GM10248 (cell line): ENCODE measurements at regions not wholly inside any gene's neighbourhood (a gene's known extent, or its start where the extent isn't known, plus 50 kb on each side); places are given as distances from the start of the nearest gene placed in this dataset.

Experiments used
- CTCF ChIA-PET: fragments of 300-600 bp; sonication (Branson Sonifier 250); formaldehyde crosslinking; extraction: SDS; loops from one replicate; lab custom pipeline; 2021; ENCODE audit warnings: antibody characterized with exemption; lab: Yijun Ruan, JAX
- POLR2A ChIA-PET: fragments of 350-650 bp; sonication (Branson Sonifier 250); formaldehyde crosslinking; extraction: SDS; loops from one replicate; lab custom pipeline; 2020; ENCODE audit warnings: antibody characterized with exemption; lab: Yijun Ruan, JAX
- DNase-seq: peaks from one replicate; pipeline ENCODE4 v3.0.0; 2012; ENCODE audit errors: extremely low spot score
- CTCF ChIP-seq: IDR thresholded peaks from 2 replicates; pipeline ENCODE4 v1.5.1; 2012; ENCODE audit warnings: mild to moderate bottlenecking, low read depth; ENCODE audit errors: extremely low read depth, missing control alignments, control extremely low read depth

- POLR2A ChIA-PET = no interaction called here
- TF ChIP-seq CTCF = no peak
- CTCF ChIA-PET = no interaction called here
These were observed 445.6 kb upstream of the CELF4 start for GRCh38 chr18:38010971-38011857.

GRCh38 chr18:38010037-38010436 lies 444.4 kb upstream of the CELF4 start:
- DNase-seq = no peak
- ChIA-PET CTCF (no interaction called here), POLR2A (no interaction called here)
- TF ChIP-seq CTCF = no peak

More at GRCh38 chr18:38010971-38011857, 445.6 kb upstream of the CELF4 start:
- DNase-seq = no peak

DNA sequence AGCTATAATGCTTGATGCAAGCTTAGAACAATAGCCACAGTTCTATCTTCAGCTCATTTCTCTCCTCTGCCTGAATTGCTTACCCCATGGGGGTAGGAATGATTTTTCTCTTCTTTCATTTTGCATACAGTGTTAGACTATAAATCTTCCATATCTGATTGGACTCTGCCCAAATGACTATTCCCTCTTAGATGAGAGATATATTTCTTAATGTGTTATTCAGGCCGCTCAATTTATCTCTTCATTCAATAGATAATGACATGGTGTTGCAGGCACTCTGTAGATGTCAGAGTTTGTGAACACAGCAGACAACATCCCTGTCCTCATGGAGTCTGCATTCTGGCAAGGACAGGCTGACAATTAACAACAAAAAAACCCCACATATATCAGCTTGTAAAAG lies 443.7 kb upstream of the CELF4 start:
- CTCF ChIA-PET = no interaction called here
- POLR2A ChIA-PET = no interaction called here
- no peak for DNase-seq
- no peak for TF ChIP-seq CTCF

DNA sequence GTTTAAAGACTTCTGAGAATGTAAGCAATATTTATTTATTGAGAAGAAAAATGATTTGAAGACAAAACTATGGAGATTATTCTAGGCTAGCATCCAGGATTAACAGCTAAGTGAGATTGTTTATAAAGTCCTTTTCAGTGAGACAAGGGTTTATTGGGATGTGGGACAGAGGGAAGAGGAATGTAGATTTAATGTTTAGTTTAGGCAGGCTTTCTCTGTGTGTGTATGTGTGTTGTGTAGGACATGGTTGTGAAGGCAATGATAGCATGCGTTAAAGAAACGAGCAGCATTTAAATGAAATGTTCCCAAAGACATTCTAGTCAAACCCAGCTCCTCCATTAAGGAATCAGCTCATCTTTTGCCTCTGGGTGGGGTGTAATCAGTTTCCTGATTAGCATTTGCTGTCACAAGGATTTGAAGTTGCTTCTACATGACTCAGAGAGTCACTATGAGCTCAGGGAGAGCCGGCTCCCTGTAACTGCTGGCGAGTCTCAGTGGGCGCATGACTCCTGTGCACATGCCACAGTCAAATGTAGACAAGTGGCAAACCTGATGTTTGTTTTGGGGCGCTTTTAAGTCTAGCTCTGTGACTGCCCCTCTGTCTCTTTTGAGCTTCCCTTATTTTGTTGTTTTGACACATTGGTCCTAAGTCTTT lies 442.2 kb upstream of the CELF4 start:
- POLR2A ChIA-PET = no interaction called here
- no peak for TF ChIP-seq CTCF
- DNase-seq = no peak
- CTCF ChIA-PET = no interaction called here

DNA sequence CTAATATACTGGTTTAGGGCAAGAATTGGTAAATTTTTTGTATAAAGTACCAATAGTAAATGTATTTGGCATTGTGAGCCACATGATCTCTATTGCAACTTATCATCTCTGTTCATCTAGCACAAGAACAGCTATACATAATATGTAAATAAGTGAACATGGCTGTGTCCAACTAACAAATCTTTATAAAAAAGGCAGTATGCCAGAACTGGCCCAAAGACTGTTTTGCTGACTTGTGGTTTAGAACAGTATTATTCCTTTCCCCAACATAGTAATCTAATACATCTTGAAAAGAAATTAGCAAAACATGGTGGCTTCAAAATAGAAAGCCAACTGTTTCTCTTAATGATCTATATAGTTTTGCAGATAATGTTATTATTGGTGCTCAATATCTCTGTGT lies 441.4 kb upstream of the CELF4 start:
- ChIA-PET POLR2A (no interaction called here), CTCF (no interaction called here)
- no peak for DNase-seq
- TF ChIP-seq CTCF = no peak

DNA sequence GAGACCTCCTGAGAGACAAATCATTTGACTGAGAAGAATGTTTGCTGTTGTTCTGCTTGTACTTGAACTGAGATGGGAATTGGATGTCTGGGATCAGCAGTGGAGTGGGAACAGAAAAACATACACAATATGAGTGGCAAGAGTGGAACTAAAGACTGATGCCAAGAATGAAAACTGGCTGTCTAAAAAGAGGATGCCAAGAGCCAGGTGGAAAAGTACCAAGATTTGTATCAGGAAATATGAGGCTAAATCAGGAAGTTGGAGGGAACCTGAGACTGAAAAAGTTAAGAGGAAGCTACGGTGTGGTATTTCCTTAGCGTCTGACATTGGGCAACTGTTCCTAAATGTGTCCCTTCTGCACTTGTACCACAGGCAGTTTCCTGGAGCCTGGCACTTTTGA lies 440.9 kb upstream of the CELF4 start:
- CTCF ChIA-PET = no interaction called here
- POLR2A ChIA-PET = no interaction called here
- TF ChIP-seq CTCF = no peak
- no peak for DNase-seq
